Adrenal gland (tissue), 9 donors: ENCODE measurements at regions not wholly inside any gene's neighbourhood (a gene's known extent, or its start where the extent isn't known, plus 50 kb on each side); places are given as distances from the start of the nearest gene placed in this dataset.
A peak's percentile ranks its signal among the peaks of the same experiment; 100 is the strongest.

Experiments used
- DNase-seq, 7 donors: peaks; one replicate each; pipeline ENCODE4 v3.0.0-alpha.2; 2019 to 2020
- H3K27ac ChIP-seq, 5 donors: fragments of 200-600 bp; sonication (generic) in 4 of 5; 1 replicate in 3 of 5; 2 replicates in 2 of 5; pipeline versions ENCODE4 v1.5.1 to v1.8.0; 2016 to 2020; ENCODE audit warnings: mild to moderate bottlenecking in 1 of 5
- H3K27me3 ChIP-seq: fragments of 200-600 bp; 2 replicates; pipeline ENCODE4 v1.8.0; 2021
- H3K36me3 ChIP-seq, 2 donors: fragments of 200-600 bp; replicated peaks in 1 of 2; 1 replicate in 1 of 2; 2 replicates in 1 of 2; pipeline versions ENCODE4 v1.5.1 to v1.8.0; 2018 to 2022
- H3K4me1 ChIP-seq, 2 donors: fragments of 200-600 bp; replicated peaks in 1 of 2; 1 replicate in 1 of 2; 2 replicates in 1 of 2; pipeline versions ENCODE4 v1.5.1 to v1.8.0; 2018 to 2021
- H3K4me3 ChIP-seq, 4 donors: fragments of 200-600 bp; sonication (generic) in 3 of 4; one replicate each; pipeline ENCODE4 v1.5.1; 2016 to 2018
- H3K9me3 ChIP-seq, 3 donors: fragments of 200-600 bp; sonication (generic) in 1 of 3; replicated peaks in 1 of 3; 1 replicate in 2 of 3; 2 replicates in 1 of 3; pipeline versions ENCODE4 v1.5.1 to v1.8.0; 2016 to 2021
- CTCF ChIP-seq, 6 experiments: fragments of 450-650 bp in 4 of 6; fragments of 200-600 bp in 2 of 6; sonication (generic) in 1 of 6; IDR thresholded peaks; 1 replicate in 5 of 6; 2 replicates in 1 of 6; pipeline versions ENCODE4 v1.5.1 to v1.8.0; 2016 to 2021; ENCODE audit warnings: antibody characterized with exemption in 6 of 6, mild to moderate bottlenecking in 2 of 6, moderate library complexity in 1 of 6
- POLR2A ChIP-seq, 2 donors: fragments of 450-650 bp; IDR thresholded peaks; one replicate each; pipeline ENCODE4 v1.6.1; 2017; ENCODE audit warnings: antibody characterized with exemption in 2 of 2, mild to moderate bottlenecking in 2 of 2, moderate library complexity in 1 of 2
- WGBS, 4 donors: extraction: QIAGEN DNeasy Blood & Tissue Kit in 2 of 4; methylation state at CpG; one replicate each; pipeline versions ENCODE4 v1.1.5 to v1.1.7; 2013 to 2017; 5-methylcytosine and 5-hydroxymethylcytosine counted together
- intact Hi-C, 2 donors: fragments of 100-400 bp; cut with DNase I; formaldehyde crosslinking; loops; one replicate each; pipeline versions ENCODE4 v1.14.1 to v1.15.0; 2022 to 2023
- donor health status: healthy with polysubstance abuse.
- donor health status: Bipolar disorder and iron deficiency.
- donor health status: DM: yes; HTN: yes; CAD: no.
- donor health status: DM: no; HTN: no; CAD: no.
- donor health status: DM: no; HTN: no; CAD: no.

DNA sequence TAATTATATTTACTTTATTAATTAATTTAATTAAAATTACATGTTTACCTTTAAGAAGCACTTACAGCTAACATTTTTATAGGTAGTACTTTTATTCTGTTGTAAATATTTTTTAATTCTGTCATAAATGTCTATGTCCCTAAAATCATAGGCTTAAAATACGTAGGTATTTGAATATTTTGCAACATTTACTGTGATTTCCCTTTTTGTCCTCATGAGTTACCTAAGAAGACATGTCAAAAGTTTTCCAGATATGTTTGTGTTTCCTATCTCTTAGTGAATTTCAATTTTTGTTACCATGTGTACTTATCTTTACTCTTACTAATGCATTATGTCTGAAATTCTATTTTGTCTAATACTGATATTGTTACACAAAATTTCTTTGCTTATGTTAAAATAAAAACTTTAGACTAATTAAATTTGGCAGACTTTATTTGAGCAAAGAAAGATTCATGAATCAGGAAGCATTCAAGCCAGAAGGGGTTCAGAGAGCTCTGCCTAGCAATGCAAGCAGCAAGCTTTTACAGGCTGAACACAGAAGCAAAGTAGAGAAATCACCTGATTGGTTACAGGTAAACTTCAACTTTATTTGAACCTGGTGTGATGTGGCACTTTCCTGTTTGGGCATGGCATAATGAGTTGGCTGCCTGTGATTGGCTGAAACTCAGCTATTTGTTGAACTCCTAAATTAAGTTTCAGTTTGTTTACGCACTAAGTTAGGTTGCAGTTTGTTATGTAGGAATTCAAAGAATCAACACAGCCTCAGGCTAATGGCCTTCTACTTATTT is 123.2 kb upstream of the TMEM170B start:
- H3K4me1 ChIP-seq = no peaks in the 10 kb centered on the region
- intact Hi-C loops = no loop called here

DNA sequence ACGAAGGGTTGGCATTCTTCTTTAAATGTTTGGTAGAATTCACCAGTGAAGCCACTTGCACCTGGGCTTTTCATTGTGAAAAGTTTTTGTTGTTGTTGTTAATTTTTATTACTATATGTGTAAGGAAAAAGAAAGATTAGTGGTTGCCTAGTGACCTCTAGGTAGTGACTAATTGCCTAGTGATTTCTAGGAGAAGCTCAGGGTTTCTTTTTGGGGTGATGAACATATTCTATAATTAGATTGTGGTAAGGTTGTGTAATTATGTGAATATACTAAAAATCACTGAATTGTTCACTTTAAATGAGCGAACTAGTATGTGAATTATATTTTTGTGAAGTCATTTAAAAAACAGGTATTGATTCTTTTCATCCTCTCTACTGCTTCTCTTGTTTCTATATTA is 123.8 kb upstream of the TMEM170B start:
- no peak overlapping the region for H3K27ac ChIP-seq
- no peaks in the 10 kb centered on the region for H3K36me3 ChIP-seq
- H3K9me3 ChIP-seq = no peaks in the 10 kb centered on the region
- intact Hi-C loops = no loop called here
- TF ChIP-seq CTCF (IDR thresholded peaks at IDR 0.05) = no peak
- no peak for TF ChIP-seq POLR2A (IDR thresholded peaks at IDR 0.05)
- H3K27me3 ChIP-seq = no peaks in the 10 kb centered on the region
- no peaks in the 10 kb centered on the region for H3K4me1 ChIP-seq
- no peak for DNase-seq
- WGBS, 4 donors = 85 to 92% (median 89%) methylated on average over 2 of the region's 2 CpGs
- H3K4me3 ChIP-seq = no peak overlapping the region

More for the DNA sequence above, 123.2 kb upstream of the TMEM170B start:
- Histone ChIP-seq H3K27ac (no peak overlapping the region), H3K4me3 (no peak overlapping the region), H3K36me3 (no peaks in the 10 kb centered on the region), H3K9me3 (no peaks in the 10 kb centered on the region), H3K27me3 (no peaks in the 10 kb centered on the region)
- no peak for TF ChIP-seq CTCF (IDR thresholded peaks at IDR 0.05)
- TF ChIP-seq POLR2A (IDR thresholded peaks at IDR 0.05) = no peak
- WGBS, 4 donors = 66 to 81% (median 76%) methylated on average over 2 of the region's 2 CpGs
- DNase-seq = no peak

DNA sequence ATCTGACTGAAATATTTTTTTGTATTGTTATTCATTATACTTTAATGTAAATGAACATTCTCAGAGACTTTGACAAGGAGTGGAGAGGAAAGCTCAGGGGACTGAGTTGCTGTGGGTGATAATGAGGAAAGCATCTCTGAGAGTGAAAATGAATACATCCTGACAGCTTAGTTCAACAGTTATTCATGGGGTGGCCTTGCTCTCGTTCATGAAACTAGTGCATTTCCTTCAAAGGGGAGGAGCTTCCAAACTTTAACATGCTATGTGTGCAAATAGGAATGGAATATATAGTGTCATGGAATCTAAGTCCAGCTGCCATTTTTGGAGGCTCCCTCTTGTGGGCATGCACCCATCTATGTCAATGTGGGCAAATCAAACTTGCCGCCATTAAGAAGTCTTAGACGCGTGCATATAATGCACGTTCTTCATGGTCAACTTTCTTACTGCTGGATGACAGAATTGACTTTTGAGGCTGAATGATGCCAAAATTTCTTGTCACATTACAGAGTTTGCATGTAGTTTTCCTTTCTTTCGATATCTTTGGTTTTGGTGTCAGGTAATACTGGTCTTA is 124.3 kb upstream of the TMEM170B start:
- WGBS, 4 donors = 80 to 87% (median 85%) methylated on average over 6 of the region's 6 CpGs
- Histone ChIP-seq H3K4me3 (no peak overlapping the region), H3K4me1 (no peaks in the 10 kb centered on the region), H3K36me3 (no peaks in the 10 kb centered on the region), H3K27me3 (no peaks in the 10 kb centered on the region), H3K9me3 (no peaks in the 10 kb centered on the region), H3K27ac (no peak overlapping the region)
- intact Hi-C loops = no loop called here
- TF ChIP-seq CTCF (IDR thresholded peaks at IDR 0.05) = no peak
- TF ChIP-seq POLR2A (IDR thresholded peaks at IDR 0.05) = no peak
- no peak for DNase-seq

GRCh38 chr6:11412616-11413015 is 124.9 kb upstream of the TMEM170B start:
- 89 to 90% (median 89%) methylated on average over 3 of the region's 3 CpGs for WGBS, 4 donors
- Histone ChIP-seq H3K4me1 (no peaks in the 10 kb centered on the region), H3K9me3 (no peaks in the 10 kb centered on the region), H3K4me3 (no peak overlapping the region), H3K27ac (peak overlapping the region in 2 of 5 donors; percentile 49 to 52), H3K27me3 (no peaks in the 10 kb centered on the region), H3K36me3 (no peaks in the 10 kb centered on the region)
- intact Hi-C loops = no loop called here
- no peak for DNase-seq
- no peak for TF ChIP-seq CTCF (IDR thresholded peaks at IDR 0.05)
- no peak for TF ChIP-seq POLR2A (IDR thresholded peaks at IDR 0.05)
